ENCODE measurements at regions not wholly inside any gene's neighbourhood (a gene's known extent, or its start where the extent isn't known, plus 50 kb on each side); places are given as distances from the start of the nearest gene placed in this dataset.
A peak's percentile ranks its signal among the peaks of the same experiment; 100 is the strongest.

DNA sequence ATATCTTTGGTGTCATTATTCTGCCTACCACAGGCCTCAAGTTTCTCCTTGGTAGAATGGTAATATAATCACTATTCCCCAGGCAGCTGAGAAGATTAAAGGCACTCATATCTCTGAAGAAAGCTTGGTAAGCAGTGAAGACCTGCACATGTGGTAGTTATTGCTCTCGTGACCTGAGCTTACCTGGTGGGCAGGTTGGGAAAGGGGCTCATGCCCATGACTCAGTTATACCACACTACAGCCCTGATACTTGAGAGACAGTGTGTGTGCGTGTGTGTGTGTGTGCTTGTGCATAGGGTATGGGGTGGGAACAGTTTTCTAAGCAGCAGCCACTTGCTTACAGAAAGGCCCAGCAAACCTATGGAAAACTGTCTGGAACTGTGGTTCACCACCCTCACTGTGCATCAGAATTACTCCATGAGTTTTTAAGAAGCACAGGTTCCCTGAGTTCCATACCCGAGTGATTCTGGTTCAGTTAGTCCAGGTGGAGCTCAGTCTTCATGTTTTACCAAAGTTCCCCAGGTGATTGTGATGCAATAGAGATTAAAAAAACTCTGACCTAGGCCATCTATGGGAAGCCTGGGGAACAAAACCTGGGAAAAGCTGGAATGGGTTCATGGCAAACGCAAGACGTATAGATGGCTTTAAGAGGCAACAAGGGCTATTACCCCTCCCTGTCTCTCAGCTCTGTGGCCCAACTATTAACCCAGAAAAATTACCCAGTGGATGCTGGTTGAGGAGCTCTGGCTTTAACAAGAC, 79.0 kb upstream of the ZBED5 start:
- no peak for DNase-seq (ENCODE audit: low read depth, low spot score)
- H3K27ac ChIP-seq = no peak overlapping the region

DNA sequence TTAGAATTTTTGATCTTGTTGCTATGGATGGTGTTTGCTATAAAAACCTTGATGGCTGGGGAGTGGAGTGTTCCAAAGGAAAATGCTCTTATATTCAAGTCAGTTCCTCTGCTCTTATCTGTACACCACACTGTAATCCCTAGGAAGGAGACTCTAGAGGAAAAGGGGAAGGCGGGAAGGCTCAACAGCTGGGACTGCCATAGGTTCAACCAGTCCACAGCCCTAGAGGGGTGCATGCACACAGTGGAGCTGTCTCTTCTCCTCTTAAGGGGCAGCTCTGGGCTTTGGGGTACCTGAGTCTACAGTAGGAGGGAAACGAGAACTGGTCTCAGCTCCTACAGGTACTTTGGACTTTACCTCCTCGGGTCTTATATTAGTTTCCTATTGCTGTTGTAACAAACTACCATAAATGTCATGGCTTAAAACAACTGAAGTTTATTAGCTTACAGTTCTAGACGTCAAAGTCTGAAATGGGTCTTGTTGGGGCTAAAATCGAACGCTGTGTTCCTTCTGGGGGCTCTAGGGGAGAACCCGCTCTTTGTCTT, 77.2 kb upstream of the ZBED5 start:
- no peak overlapping the region for H3K27ac ChIP-seq
- no peak for DNase-seq (ENCODE audit: low read depth, low spot score)

DNA sequence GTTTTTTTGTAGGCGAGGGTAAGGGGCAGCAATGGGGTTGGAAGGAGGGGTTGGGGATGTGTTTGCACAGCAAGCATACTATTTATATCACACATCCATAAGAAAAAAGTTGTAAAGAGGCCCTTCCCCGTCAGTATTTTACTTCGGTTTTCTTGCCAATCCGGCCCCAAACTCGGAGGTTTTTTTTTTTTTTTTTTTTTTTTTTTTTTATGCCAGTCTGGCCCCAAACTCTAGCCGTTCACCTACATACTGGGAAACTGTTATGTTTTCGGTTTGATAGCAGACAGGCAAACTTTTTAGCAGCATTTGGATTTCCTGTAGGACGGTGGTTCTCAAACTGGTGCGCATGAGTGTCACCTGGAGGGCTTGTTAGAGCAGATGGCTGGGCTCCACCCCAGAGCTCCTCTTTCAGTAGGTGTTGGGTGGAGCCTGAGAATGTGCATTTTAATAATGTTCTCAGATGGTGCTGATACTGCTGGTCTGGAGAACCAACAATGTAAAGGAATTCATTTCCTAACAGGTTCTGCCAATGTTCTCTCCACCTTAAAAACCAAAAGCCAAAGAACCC, 76.5 kb upstream of the ZBED5 start:
- no peak for DNase-seq (ENCODE audit: low read depth, low spot score)
- peak overlapping the region; percentile 38 for H3K27ac ChIP-seq

DNA sequence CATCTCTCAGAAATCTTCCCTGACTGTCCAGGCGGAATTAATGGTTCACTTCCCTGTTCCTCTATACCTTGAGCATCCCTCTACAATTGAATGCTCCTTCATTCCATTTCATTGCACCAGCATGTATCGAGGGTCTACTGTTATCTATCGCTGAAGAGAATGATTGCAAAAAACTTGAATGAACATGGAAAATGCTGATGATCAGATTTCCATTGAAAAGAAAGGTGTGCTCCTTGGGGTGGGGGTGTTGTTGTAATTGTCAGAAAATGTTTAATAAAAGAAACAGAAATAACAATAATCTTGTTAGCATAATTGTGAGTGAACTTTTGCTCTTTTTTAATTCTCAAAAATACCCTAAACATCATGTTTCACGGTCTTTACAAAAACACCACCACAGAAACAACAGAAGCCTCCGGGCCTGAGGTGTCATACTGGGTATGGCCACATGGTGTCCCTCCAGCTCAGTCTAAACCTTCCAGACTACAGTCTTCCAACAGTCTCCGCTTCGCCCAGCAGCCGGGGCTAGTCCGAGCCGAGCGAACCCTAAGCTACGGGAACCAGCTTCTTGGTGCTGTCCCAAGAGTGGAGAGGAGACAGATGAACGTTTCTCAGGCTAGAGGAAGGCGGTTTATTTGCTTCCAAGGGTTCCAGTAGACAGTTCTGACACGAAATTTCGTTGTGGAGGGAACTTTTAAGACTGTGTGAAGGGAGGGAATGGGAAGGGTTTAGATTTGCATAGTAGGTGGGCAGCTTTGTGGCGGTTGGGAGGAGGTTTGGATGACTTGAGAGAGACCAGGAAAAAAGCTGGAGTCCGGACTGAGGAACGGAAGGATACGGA, 75.8 kb upstream of the ZBED5 start:
- DNase-seq (ENCODE audit: low read depth, low spot score) = peak; percentile 57
- H3K27ac ChIP-seq = peak overlapping the region; percentile 38

DNA sequence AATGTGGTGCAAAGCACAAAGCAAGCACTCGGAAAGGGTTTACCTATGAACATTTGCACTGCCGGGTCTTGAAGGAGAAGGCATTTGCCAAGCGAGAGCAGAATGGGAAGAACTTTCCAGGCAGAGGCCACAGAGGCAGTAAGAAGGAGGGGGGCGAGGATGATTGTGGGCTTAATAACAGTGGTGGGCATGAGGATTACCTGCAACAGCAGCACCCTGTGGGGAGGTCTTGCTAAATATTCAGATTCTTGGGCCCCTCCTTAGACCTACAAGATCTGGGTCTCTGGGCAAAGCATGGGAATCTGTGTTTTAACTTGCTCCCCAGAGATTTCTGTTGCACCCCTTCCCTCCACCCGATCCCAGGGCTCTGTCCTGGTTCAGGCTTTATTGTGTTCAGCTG, 75.1 kb upstream of the ZBED5 start:
- no peak for DNase-seq (ENCODE audit: low read depth, low spot score)

DNA sequence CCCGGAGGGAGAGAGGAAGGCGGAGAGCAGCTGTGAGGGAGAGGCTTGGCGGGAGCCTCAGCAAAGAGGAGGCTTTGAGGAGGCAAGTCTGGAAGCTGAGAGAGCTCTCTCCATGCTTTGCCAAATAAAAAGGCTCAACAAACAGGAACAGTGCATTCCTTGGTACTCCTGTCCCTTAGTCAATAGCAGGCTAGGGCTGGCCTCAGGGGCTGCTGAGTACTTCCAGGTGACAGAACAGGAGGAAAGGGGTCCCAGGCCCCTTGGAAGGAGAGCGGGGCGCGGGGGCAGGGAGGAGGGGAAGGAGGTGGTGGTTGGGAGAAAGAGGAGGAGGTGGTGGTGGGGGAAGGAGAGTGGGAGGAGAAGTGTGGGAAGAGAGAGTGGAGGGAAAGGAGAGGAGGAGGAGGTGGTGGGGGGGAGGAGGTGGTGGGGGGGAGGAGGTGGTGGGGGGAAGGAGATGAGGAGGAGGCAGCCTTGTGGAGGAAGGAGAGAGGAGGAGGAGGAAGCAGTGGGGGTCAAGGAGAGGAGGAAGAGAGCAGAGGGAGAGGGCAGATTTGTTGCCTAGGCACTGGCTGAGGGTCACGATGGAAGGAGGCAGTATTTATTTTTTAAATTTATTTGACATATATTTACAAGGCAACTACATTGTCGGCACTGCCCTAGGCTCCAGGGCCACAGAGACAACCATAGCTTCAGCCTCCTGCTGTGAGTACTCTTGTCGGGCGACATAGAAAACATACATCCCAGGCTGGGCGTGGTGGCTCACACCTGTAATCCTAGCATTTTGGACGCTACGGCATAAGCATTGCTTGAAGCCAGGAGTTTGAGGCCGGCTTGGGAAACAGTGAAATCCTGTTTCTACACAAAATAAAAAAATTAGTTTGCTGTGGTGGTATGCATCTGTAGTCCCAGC, 74.2 kb upstream of the ZBED5 start:
- DNase-seq (ENCODE audit: low read depth, low spot score) = no peak
- H3K27ac ChIP-seq = peak overlapping the region; percentile 53

More for the DNA sequence above, 75.1 kb upstream of the ZBED5 start:
- no peak overlapping the region for H3K27ac ChIP-seq

DNA sequence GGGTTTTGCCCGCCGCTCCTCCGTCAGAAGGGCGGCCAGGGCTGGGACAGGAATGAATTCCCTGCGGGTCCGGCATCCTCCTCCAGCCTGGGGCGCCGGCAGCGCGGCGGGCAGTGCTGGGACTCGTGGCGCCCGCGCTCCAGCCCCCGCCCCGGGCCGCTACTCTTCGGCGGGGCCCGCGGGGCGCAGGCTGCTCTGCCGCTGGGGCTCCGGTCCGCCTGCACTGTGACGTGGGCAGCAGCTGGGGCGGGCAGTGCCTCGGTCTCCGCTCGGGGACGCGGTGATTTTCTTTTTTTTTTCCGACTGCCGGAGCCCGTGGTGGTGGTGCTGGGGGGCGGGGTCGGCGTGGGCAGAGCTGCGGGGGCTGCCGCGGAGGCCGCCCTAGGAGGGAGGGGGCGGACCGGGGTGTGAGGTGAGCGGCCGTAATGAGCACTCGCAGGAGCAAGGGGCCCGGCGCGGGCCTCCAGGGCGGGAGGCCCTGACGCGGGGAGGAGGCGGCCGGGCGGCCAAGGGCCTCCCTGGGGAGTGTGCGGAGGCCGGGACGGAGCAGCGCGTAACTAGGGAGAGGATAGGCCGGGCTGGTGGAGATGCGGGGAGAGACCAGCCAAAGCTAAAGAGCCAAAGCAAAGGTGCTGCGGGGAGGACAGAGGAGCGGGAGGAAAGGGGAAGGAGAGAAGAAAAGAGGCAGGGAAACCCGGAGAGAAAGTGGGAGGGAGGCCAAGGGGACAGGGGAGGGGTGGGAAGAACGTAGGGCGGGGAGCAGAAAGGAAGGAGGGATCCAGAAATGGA, 73.3 kb upstream of the ZBED5 start:
- peak overlapping the region; percentile 53 for H3K27ac ChIP-seq
- DNase-seq (ENCODE audit: low read depth, low spot score) = no peak

DNA sequence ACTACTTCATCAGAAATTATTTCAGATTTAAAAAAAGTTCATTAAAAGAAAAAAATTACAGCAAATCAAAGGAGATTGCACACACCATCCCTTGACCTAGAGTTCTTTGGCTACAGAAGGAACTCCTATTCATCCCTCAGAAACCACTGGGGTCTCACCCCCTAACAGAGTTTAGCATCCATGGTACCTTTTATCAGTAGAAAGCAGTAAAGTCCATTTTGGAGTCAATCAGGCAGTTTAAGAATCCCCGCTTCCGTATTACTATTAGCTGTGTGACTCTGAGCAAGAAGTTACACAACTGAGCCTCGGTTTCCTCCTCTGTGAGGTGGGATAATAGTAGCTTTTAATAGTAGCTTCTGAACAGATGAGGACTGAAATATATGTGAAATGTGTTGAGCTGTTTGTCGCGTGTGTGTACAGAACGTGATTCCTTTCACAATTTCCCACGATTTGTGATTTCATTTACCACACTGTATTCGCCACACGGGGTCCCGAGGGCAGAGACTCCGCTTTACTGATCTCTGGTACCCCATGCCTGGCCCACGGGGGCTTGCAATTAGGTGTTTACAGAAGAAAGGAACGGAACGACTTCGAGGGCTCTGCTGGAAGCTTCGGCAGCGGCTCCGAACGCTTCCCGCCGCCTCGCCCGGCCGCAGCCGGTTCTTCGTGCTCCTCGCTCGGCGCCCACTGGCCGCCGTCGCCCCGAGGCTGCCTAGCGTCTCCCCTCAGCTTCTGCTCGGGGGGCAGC, 72.5 kb upstream of the ZBED5 start:
- DNase-seq (ENCODE audit: low read depth, low spot score) = no peak
- peak overlapping the region; percentile 53 for H3K27ac ChIP-seq

DNA sequence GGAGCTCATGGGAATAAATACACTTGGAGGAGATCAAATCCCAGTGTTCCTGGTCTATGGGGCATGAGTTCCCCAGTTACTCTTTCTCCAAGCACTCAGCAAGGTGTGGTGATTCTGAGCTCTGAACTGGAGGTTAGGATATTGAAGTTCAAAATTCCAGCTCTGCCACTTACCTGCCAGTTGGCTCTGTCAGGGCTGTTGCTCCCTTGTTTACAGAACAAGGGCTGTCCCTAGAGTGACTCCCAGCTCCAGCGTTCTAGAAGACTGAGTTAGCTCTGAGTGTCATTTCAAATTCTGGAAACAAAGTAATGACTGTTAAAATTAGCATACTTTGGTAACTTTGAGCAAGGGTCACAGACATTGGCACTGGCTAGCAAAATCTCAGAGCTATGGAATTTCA, 69.7 kb upstream of the ZBED5 start:
- peak overlapping the region; percentile 62 for H3K27ac ChIP-seq
- DNase-seq (ENCODE audit: low read depth, low spot score) = no peak

DNA sequence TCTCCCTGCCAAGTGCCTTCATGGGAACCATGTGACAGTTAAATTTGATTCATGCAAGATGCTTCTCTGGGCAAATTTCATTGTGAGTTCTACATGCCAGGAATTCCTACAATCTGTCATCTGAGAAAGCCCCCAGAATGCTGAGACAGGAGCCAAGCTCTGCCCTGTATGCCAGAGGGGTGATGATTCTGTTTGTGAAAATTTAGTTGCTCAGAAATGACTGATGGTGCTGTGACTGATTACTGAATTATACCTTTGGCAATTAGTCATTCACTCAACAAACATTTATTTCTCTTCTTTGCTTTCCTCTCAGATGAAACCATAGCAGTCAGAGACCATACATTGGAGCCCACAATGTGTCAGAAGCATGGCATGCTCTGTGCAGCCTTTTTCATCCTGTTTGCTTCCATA, 69.0 kb upstream of the ZBED5 start:
- peak overlapping the region; percentile 62 for H3K27ac ChIP-seq
- DNase-seq (ENCODE audit: low read depth, low spot score) = no peak

DNA sequence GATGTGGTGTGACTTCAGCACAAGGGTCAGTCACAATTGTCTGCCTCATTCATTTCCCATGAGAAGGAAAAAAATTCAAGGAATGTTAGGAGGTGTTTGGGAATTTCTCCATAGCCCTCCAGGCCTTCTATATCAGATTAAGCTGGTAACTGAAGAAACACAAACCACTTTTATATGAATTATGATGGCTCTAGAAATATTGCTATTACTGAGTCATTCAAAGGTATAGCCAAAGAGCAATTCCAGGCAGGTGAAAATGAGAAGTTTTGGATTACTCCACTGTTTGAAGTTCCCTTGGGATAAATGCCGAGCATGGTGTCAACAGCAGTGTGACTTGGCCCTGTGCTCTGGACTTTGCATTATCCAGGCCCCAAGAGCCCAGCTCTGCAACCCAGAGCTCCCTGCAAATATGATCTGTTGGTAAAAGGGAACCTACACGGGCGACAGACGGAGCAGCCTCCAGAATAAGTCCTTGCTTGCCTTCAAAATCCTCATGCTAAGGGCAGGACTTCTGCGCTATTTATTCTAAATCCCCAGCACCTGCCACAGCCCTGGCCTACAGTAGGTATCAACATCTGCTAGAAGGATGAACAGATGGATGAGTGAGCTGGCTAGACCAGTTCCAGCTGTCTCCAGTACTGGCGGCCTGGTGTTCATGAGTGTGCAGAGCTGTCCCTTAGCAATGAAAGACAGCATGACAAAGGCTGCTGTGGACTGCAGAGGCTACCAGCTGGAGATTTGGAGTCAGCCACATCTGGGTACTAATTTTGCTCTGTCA, 67.5 kb upstream of the ZBED5 start:
- H3K27ac ChIP-seq = no peak overlapping the region
- DNase-seq (ENCODE audit: low read depth, low spot score) = no peak

DNA sequence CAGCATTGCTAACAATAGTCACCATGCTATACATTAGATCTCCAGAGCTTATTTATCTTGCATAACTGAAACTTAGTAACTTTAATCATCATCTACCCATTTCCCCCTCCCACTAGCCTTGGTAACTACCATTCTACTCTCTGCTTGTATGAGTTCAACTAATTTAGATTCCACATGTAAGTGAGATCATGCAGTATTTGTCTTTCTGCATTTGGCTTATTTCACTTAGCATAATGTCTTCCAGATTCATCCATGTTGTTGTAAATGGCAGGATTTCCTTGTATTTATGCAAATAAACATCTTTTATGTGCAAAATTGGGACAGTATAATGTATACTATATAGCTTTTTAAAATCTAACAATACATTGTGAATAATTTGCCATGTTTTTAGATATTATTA, 66.0 kb upstream of the ZBED5 start:
- DNase-seq (ENCODE audit: low read depth, low spot score) = no peak
- H3K27ac ChIP-seq = no peak overlapping the region

DNA sequence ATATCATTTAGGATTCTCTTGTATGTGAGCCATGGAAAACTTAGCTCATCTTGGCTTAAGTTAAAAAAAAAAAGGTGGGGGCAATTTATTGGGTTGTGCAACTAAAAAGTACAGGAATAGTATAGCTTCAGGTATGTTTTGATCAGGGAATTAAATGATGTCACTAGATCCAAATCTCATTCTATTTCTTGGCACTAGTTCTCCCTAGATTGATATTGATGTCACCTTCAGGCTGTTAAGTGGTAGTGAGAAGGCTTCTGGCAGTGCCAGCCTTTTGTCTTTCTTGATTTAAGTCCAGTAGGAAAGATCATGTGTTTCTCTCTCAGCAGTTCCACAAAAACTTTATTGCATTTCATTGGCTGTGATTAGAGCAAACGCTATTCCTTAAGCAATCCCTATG, 65.0 kb upstream of the ZBED5 start:
- H3K27ac ChIP-seq = no peak overlapping the region
- no peak for DNase-seq (ENCODE audit: low read depth, low spot score)

DNA sequence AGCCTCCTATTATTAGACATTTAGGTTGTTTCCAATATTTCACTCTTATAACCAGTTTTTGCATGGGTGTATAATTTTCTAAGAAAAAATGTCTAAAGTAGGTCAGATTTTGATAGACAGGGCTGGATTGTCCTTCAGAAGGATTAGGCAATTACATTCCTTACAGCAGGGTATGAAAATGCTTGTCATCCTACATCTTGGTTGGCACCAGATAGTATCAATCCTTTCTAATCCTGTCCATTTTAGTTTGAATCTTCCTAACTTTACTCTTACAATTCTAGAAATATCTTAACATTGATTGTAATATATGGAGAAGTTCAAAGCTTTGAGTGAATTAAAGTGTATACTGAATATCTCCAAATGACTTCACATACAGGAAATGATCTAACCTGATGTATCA, 63.0 kb upstream of the ZBED5 start:
- no peak for DNase-seq (ENCODE audit: low read depth, low spot score)
- H3K27ac ChIP-seq = no peak overlapping the region

DNA sequence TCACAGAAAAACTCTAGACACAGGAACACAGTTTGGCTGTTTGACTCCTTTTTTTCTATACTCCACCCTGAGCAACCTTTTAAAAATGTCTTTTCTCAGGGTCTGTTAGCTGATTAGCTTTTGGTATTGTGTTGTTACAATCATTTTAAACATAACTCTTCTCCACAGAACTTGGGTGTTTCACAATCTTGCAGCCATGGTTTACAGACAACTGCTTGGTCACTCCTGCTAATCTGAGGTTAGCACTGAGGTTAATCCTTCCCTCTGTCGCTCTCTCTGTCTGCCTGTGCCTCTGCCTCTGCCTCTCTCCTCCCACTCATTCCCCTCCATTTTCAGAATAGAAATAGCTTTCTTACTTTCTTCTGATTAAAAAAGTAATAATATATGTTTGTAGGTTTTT, 62.4 kb upstream of the ZBED5 start:
- no peak for DNase-seq (ENCODE audit: low read depth, low spot score)
- no peak overlapping the region for H3K27ac ChIP-seq

DNA sequence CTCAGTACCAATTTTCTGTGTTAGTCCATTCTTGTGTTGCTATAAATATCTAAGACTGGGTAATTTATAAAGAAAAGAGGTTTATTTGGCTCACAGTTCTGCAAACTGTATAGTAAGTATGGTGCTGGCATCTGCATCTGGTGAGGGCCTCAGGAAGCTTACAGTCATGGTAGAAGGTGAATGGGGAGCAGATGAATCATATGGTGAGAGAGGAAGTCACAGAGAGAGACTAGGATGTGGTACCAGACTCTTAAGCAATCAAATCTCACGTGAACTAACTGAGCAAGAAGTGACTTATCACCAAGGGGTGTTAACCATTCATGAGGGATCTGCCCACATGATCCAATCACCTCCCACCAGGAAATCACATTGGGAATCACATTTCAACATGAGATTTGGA, 60.8 kb upstream of the ZBED5 start:
- no peak overlapping the region for H3K27ac ChIP-seq
- DNase-seq (ENCODE audit: low read depth, low spot score) = no peak

DNA sequence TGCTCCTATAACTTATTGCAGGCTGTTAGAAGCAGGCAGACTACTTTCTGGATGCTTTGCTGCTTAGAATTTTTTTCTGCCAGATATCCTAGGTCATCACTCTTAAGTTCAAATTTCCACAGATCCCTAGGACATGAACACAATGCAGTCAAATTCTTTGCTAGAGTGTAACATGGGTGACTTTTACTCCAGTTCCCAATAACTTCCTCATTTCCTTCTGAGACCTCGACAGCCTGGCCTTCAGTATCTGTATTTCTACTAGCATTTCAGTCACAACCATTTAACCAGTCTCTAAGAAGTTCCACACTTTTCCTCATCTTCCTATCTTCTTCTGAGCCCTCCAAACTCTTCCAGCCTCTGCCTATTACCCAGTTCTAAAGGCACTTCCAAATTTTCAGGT, 60.4 kb upstream of the ZBED5 start:
- no peak for DNase-seq (ENCODE audit: low read depth, low spot score)
- H3K27ac ChIP-seq = no peak overlapping the region

DNA sequence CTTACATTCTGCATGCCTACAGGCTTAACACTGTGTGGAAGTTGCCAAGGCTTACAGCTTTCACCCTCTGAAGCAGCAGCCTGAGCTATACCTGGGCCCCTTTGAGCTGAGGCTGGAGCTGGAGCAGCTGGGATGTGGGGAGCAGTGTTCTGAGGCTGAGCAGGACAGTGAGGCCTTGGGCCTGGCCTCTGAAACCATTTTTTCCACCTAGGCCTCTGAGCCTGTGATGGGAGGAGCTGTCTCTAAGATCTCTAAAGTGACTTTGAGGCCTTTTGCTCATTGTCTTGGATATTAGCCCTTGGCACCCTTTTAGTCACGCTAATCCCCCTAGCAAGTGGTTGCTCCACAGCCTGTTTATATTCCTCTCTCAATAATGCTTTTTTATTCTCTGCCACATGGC, 59.9 kb upstream of the ZBED5 start:
- H3K27ac ChIP-seq = no peak overlapping the region
- DNase-seq (ENCODE audit: low read depth, low spot score) = no peak
